ENCODE measurements at regions not wholly inside any gene's neighbourhood (a gene's known extent, or its start where the extent isn't known, plus 50 kb on each side); places are given as distances from the start of the nearest gene placed in this dataset.

GRCh38 chr20:12786276-12786675 is 222.5 kb upstream of the SPTLC3 start:
- DNase-seq (ENCODE audit: low read depth) = no peak
- no peak for TF ChIP-seq CTCF (conservative IDR thresholded peaks at IDR 0.05; ENCODE audit: low read length)

GRCh38 chr20:12788632-12789299 is 220.0 kb upstream of the SPTLC3 start:
- no peak for DNase-seq (ENCODE audit: low read depth)
- TF ChIP-seq CTCF (conservative IDR thresholded peaks at IDR 0.05; ENCODE audit: low read length) = no peak
- no peak overlapping the region for H3K4me3 ChIP-seq (ENCODE audit: low read length)

More at GRCh38 chr20:12786276-12786675, 222.5 kb upstream of the SPTLC3 start:
- no peak overlapping the region for H3K4me3 ChIP-seq (ENCODE audit: low read length)

GRCh38 chr20:12790859-12791258 is 217.9 kb upstream of the SPTLC3 start:
- no peak for TF ChIP-seq CTCF (conservative IDR thresholded peaks at IDR 0.05; ENCODE audit: low read length)
- no peak for DNase-seq (ENCODE audit: low read depth)

GRCh38 chr20:12798286-12798685 is 210.5 kb upstream of the SPTLC3 start:
- no peak overlapping the region for H3K4me3 ChIP-seq (ENCODE audit: low read length)
- no peak for DNase-seq (ENCODE audit: low read depth)
- TF ChIP-seq CTCF (conservative IDR thresholded peaks at IDR 0.05; ENCODE audit: low read length) = no peak

More at GRCh38 chr20:12790859-12791258, 217.9 kb upstream of the SPTLC3 start:
- H3K4me3 ChIP-seq (ENCODE audit: low read length) = no peak overlapping the region

- no peak for TF ChIP-seq CTCF (conservative IDR thresholded peaks at IDR 0.05; ENCODE audit: low read length)
- H3K4me3 ChIP-seq (ENCODE audit: low read length) = no peak overlapping the region
- no peak for DNase-seq (ENCODE audit: low read depth)
Observed at GRCh38 chr20:12808006-12808567, 200.7 kb upstream of the SPTLC3 start.

- no peak overlapping the region for H3K4me3 ChIP-seq (ENCODE audit: low read length)
- no peak for DNase-seq (ENCODE audit: low read depth)
- TF ChIP-seq CTCF (conservative IDR thresholded peaks at IDR 0.05; ENCODE audit: low read length) = no peak
Observed at GRCh38 chr20:12815231-12815768, 193.5 kb upstream of the SPTLC3 start.
